T47D (cell line): ENCODE measurements at regions not wholly inside any gene's neighbourhood (a gene's known extent, or its start where the extent isn't known, plus 50 kb on each side); places are given as distances from the start of the nearest gene placed in this dataset.

Experiments used
- DNase-seq, 2 experiments: peaks; one replicate each; pipeline versions ENCODE4 v3.0.0 to v3.0.0-alpha.2; 2011 to 2012; ENCODE audit warnings: low read depth in 1 of 2, low spot score in 1 of 2
- JUND ChIP-seq: IDR thresholded peaks from 2 replicates; pipeline ENCODE4 v1.6.1; 2012; ENCODE audit warnings: low read depth
- in situ Hi-C: cut with HindIII; loops from 2 replicates; pipeline ENCODE4 v1.10.0; 2016; ENCODE audit warnings: low sequenced_read_pairs, low pct_unique_long_range_greater_than_20kb

DNA sequence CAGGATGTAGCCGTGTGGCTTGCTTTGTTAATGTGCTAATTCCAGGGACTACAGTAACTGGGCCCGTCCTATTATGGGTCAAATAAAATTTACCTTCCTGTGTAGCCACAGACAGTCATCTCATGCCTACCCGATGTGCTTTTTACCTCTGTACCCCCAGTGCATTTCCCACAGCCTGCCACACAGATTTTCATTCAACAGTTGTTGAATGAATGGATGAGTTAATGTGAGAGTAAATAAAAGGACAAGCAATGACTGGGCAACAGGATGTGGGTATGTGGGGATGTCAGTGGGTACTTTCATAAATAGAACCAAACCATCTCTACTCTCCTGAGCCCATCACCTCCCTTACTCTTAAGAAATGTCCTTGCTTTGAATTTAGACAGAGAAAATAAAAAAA, 441.2 kb upstream of the ZNF462 start:
- in situ Hi-C loops = no loop called here
- TF ChIP-seq JUND = no peak

DNA sequence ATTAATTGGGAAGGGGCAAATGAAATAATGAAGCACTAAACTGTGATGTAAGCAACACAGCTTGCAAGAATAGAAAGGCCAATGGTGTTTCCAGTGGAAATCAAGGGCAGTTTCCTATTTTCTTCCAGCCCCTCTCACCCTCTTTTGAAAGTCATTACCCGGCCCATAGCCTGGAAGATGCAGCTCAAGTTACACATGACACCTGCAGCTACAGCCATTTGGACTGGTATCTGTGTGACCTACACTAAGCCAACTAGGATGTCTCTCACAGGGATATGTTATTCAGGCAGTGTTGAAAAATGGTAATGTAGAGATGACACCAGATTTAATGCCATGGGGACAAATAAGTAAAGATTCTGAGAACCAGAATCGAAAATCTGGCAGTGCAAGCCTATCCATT, 439.4 kb upstream of the ZNF462 start:
- DNase-seq = no peak
- in situ Hi-C loops = no loop called here
- TF ChIP-seq JUND = no peak

More for the DNA sequence above, 441.2 kb upstream of the ZNF462 start:
- DNase-seq = no peak

DNA sequence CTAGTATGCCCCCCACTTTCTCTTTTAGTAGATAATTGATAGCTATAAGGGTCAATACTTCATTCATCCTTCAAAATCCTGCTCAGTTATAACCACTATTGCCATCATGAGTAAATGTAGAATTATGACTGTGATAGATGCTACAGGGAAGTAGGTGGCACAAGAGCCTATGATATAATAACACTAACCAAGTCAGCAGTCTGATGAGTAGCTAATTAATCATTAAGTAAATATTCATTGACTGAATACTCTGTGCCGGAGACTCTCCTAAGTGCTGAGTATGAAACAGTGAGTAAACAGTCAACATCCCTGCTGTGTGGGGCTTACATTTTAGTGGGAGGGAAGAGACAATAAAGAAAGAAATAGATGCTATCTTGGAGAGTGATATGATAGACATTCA, 430.3 kb upstream of the ZNF462 start:
- no peak for TF ChIP-seq JUND
- no peak for DNase-seq
- in situ Hi-C loops = no loop called here

DNA sequence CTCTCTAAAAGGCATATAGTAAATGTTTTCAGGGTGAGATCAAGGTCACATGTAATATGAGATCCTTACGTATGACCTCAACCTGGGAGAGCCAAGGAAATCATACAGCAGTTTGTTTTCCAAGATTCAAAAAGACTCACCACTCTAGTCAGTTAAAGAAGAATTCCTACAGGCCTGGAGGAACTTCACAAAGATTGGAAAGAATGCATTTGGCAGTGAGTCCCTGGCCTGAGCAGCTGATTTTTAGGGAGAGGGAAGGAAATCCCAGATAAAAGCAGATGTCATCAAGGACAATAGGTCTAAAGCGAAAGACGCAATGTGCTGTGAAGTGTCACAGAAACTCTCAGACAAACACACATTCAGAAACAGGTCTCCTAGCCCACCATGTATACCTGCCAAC, 424.0 kb upstream of the ZNF462 start:
- no peak for TF ChIP-seq JUND
- no peak for DNase-seq
- in situ Hi-C loops = no loop called here

DNA sequence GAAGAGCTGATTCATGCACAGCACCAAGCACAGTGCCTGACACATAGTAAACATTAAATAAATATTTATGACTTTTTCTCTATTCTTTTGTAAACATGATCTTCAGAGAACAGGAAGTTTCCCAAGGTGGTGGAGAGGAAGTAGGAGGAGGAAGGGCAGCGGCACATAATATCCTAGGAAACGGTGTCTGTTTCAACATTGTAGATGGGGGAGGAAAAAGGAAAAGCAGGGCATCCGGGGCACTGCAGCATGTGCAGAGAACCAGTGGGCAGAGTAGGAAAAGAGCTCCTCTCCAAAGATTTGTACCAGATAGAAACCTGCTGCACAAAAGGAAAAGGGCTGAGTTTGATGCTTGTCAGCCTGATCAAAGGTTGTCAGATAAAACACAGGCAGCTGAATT, 421.7 kb upstream of the ZNF462 start:
- no peak for TF ChIP-seq JUND
- DNase-seq = no peak
- in situ Hi-C loops = no loop called here

DNA sequence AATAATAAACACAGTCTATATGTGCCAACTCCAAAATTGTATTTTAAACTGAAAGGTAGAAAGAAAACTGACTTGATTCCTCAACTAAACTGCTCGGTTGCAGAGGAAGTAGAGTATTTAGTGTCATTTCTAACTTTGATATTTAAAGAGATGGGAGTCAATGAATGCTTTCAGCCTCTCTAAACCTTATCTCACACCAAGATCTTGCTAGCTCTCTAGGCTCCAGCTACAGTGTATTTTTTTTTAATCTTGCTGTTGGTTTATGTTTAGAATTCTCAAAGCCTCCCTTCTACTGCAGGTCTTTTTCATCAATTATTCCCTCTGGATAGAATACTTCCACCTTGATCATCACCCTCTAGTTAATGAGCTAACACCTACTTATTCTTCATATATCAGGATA, 419.4 kb upstream of the ZNF462 start:
- TF ChIP-seq JUND = no peak
- in situ Hi-C loops = no loop called here
- no peak for DNase-seq

DNA sequence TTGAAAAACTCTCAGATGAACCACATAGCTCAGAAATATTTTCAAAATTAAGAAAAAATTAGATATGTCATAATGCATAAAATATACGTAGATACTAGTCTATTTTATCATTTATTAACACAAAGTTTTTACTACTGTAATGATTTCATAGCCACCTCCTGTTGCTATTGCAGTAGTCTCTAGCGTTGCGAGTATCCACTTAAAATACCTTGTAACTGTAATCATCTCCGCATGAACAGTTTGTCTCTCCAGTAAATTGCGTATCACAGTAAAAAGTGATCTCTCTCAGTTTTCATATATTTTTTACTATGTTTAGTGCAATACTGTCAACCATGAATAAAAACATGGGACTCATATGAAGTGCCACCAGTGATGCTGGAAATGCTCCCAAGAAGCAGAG, 417.9 kb upstream of the ZNF462 start:
- DNase-seq = no peak
- TF ChIP-seq JUND = no peak
- in situ Hi-C loops = no loop called here

DNA sequence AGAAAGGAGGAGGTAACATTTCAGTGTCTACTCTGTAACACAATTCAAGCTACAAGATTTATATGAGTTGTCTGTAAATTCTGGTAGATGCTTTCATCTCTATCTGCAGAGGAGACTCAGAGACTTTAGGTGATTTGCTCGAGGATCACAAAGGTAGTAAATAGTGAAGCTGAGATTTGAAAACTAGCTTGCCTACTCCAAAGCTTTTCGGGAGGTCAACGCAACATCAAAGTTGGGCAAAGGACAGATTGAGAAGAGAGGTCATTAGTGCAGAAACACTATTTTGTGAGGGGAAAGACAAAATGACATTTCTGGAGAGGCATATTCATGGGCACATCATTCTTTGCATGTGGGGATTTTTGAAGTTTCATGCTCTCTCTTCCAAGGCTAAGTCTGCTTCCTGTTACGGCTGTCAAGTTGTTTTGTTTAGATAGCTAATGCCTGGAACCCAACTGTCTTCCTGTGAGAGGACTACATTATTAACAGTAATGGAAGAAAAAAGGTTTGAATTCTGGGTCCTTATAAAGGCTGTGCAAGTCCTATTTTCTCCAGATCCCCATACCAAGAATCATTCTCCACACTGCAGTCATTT, 413.5 kb upstream of the ZNF462 start:
- DNase-seq = no peak
- in situ Hi-C loops = no loop called here

DNA sequence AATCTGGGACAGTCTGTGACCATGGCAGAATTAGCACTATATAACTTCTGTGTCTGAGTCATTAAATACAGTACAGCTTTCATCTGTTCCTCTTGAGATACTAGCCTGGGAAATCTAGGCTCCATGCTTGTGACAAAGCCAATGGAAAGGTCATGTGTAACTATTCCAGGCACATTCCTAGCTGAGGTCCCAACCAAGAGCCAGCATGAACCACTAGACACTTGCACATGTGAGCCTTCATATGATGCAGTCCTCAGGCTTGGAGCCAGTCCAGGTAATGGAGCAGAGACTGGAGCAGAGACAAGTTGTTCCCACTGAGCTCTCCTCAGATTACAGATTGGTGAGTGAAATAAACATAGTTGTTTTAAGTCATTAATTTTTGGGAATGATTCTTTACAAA, 412.4 kb upstream of the ZNF462 start:
- DNase-seq = no peak
- in situ Hi-C loops = no loop called here
- no peak for TF ChIP-seq JUND

More for the DNA sequence above, 413.5 kb upstream of the ZNF462 start:
- no peak for TF ChIP-seq JUND

DNA sequence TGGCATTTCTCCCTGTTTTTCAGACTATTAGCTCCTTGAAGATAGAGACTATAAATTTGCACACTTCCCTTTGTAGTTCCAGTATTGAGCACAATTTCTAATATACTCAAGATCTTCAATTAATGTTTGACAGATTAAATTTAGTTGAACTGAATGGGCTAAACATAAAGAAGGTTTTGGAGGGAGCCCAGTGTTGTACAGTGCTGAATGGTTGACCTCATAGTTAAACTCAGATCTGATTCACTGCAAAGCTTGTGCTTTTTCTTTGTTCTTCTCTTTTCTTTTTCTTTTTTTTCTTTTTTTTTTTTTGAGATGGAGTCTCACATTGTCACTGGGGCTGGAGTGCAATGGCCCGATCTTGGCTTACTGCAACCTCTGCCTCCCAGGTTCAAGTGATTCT, 411.7 kb upstream of the ZNF462 start:
- no peak for DNase-seq
- no peak for TF ChIP-seq JUND
- in situ Hi-C loops = no loop called here

DNA sequence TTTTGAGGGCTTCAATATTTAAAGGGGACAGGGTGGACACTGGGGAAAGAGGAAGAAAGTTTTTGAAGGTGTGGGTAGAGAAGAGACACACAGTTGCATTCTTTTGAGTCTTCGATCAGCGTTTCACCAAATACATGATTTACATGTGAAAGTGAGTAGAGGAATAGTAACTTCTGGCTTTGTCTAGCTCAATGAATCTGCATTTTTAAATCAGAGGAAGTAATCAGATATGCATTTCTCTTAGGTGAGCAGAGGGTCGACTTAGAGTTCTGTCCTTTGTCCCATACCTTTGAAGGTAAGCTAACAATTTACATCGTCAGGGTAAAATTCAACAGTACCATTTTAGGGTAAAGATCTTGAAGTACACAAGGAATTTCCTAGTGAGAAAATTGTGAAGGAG, 406.4 kb upstream of the ZNF462 start:
- in situ Hi-C loops = no loop called here
- no peak for TF ChIP-seq JUND
- DNase-seq = no peak

DNA sequence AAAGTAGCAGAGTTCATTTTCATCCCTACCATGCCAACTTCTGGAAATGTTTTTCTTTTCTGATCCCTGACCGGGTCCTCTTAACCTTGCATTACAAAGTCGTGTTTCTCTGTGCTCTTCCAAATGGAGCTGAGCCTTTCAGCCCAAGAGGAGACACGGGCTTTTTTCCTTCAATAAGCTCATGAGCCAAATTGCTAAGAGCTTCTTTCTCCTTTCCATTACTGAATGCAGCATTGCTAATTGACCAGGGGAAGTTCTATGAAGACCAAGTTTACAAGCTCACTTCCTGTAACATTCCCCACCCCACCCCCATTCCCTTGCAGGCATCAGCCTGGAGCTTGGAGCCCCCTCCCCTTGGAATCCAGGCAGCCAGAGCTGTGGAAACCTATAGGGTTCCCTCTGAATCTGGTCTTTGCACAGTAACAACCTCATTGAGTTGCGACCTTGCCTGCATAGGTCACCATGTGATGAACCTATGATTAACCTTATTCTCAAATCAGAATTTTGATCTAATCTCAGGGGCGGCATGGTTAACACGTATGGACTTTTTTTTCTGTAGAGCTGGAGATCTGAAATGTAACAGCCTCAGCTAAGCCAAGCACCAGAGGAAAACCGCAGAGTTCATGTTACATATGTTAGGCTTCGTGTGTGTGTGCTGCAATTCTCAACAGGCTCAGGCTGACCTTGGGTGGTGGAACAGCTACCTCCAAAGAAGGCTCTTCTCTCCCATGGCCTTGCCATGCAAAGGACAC, 395.7 kb upstream of the ZNF462 start:
- no peak for TF ChIP-seq JUND
- in situ Hi-C loops = no loop called here

DNA sequence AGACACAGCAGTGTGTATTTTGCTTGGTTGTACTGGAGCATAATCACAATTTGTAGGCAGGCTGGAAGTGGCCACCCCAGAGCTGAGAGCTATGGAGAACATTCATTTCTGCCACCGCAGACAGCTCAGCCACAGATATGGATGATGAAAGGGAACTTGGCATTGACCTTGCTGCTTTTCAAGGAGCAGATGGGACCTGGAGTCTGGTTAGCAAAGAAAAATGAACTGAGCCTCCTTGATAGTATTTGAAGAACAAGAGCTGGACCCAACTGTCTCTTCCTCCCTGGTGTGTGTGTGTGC, 395.2 kb upstream of the ZNF462 start:
- no peak for DNase-seq
- in situ Hi-C loops = no loop called here
- TF ChIP-seq JUND = no peak

More for the DNA sequence above, 395.7 kb upstream of the ZNF462 start:
- DNase-seq = no peak

DNA sequence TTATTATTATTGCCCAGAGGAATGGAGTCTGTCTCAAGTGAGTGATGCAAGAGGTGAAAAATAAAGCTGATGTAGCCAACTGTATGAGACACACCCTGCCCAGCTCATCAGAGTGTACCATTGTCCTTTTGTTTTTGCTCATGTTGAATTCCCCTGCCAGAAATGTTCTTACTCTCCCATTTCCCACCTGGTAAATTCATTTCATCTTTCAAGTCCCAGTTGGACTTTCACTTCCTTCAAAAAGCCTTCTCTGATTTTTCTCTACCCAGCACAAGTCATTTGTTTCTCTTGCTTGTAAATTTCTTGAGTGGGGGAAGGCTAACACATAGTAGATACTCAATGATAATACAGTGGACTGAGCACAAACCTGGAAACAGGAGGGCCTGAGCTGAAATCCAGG, 394.5 kb upstream of the ZNF462 start:
- in situ Hi-C loops = no loop called here
- no peak for DNase-seq

More for the DNA sequence above, 394.5 kb upstream of the ZNF462 start:
- no peak for TF ChIP-seq JUND
